K562 (cell line): ENCODE measurements at regions not wholly inside any gene's neighbourhood (a gene's known extent, or its start where the extent isn't known, plus 50 kb on each side); places are given as distances from the start of the nearest gene placed in this dataset.

Experiments used
- CEBPB ChIP-seq: fragments of 450-650 bp; IDR thresholded peaks from 2 replicates; pipeline ENCODE4 v1.6.1; 2016; ENCODE audit warnings: missing genetic modification characterization, missing compliant biosample characterization
- FOXM1 ChIP-seq, 2 experiments: fragments of 450-650 bp in 1 of 2; sonication (generic) in 1 of 2; formaldehyde crosslinking in 1 of 2; IDR thresholded peaks; 2 replicates each; pipeline versions ENCODE4 v1.6.1 to v1.9.0; 2017 to 2022; ENCODE audit warnings: low read depth in 2 of 2, mild to moderate bottlenecking in 2 of 2, missing genetic modification reagents in 1 of 2, moderate library complexity in 1 of 2
- HIVEP1 ChIP-seq: fragments of 250-450 bp; sonication (Bioruptor Pico); IDR thresholded peaks from 2 replicates; pipeline ENCODE4 v1.4.0; 2020; ENCODE audit warnings: mild to moderate bottlenecking
- NR4A1 ChIP-seq, 2 experiments: fragments of 250-450 bp in 1 of 2; fragments of 450-650 bp in 1 of 2; sonication (Bioruptor Pico) in 1 of 2; IDR thresholded peaks; 2 replicates each; pipeline versions ENCODE4 v1.4.0 to v1.6.1; 2016 to 2020; ENCODE audit warnings: mild to moderate bottlenecking in 2 of 2, missing compliant biosample characterization in 1 of 2, missing genetic modification characterization in 1 of 2, moderate library complexity in 1 of 2

- no peak for TF ChIP-seq HIVEP1 (CRISPR knock-in tag)
- TF ChIP-seq FOXM1 (IDR thresholded peaks at IDR 0.05; ENCODE audit: low read depth) = no peak
- TF ChIP-seq FOXM1 (CRISPR knock-in tag; IDR thresholded peaks at IDR 0.05; ENCODE audit: low read depth) = no peak
- no peak for TF ChIP-seq NR4A1 (CRISPR knock-in tag; IDR thresholded peaks at IDR 0.05)
- TF ChIP-seq NR4A1 (tag; IDR thresholded peaks at IDR 0.05) = no peak
- TF ChIP-seq CEBPB = no peak
Measured at GRCh38 chr6:14239097-14239496, 121.5 kb downstream of the CD83 start.
